ENCODE measurements at regions not wholly inside any gene's neighbourhood (a gene's known extent, or its start where the extent isn't known, plus 50 kb on each side); places are given as distances from the start of the nearest gene placed in this dataset.

- no peak overlapping the region for H3K27ac ChIP-seq (ENCODE audit: low read depth, low read length)
- no peaks in the 10 kb centered on the region for H3K79me2 ChIP-seq (ENCODE audit: insufficient read depth, low read length)
- peaks cover 5% of the 10 kb centered on the region for H3K4me1 ChIP-seq (ENCODE audit: insufficient read depth, low read length)
- H3K4me3 ChIP-seq (ENCODE audit: insufficient read depth, low read length), result no peak overlapping the region
- H4K20me1 ChIP-seq (ENCODE audit: insufficient read depth, low read length), result no peaks in the 10 kb centered on the region
- TF ChIP-seq CTCF (IDR thresholded peaks at IDR 0.05; ENCODE audit: extremely low read depth, low read depth, low read length), result no peak
- H2AFZ ChIP-seq (ENCODE audit: low read length), result no peak overlapping the region
- no peaks in the 10 kb centered on the region for H3K9me3 ChIP-seq (ENCODE audit: low read depth, low read length)
- no peak overlapping the region for H3K4me2 ChIP-seq (ENCODE audit: insufficient read depth, low read length)
- peak; percentile 3 for DNase-seq (ENCODE audit: insufficient read length, low spot score, missing footprints)
- H3K27me3 ChIP-seq (ENCODE audit: insufficient read depth, low read length), result no peaks in the 10 kb centered on the region
- no peaks in the 10 kb centered on the region for H3K36me3 ChIP-seq (ENCODE audit: insufficient read depth, low read length)
Observed at GRCh38 chr12:27148373-27148772, 66.0 kb upstream of the C12orf71 start.

- DNase-seq (ENCODE audit: insufficient read length, low spot score, missing footprints), result no peak
- TF ChIP-seq CTCF (IDR thresholded peaks at IDR 0.05; ENCODE audit: extremely low read depth, low read depth, low read length), result no peak
- no peaks in the 10 kb centered on the region for H4K20me1 ChIP-seq (ENCODE audit: insufficient read depth, low read length)
- H3K36me3 ChIP-seq (ENCODE audit: insufficient read depth, low read length), result no peaks in the 10 kb centered on the region
- no peak overlapping the region for H3K4me2 ChIP-seq (ENCODE audit: insufficient read depth, low read length)
- peaks cover 5% of the 10 kb centered on the region for H3K4me1 ChIP-seq (ENCODE audit: insufficient read depth, low read length)
- H3K4me3 ChIP-seq (ENCODE audit: insufficient read depth, low read length), result no peak overlapping the region
- no peaks in the 10 kb centered on the region for H3K27me3 ChIP-seq (ENCODE audit: insufficient read depth, low read length)
- no peaks in the 10 kb centered on the region for H3K79me2 ChIP-seq (ENCODE audit: insufficient read depth, low read length)
- H3K27ac ChIP-seq (ENCODE audit: low read depth, low read length), result no peak overlapping the region
- H2AFZ ChIP-seq (ENCODE audit: low read length), result no peak overlapping the region
- no peaks in the 10 kb centered on the region for H3K9me3 ChIP-seq (ENCODE audit: low read depth, low read length)
Observed at GRCh38 chr12:27148791-27149190, 66.4 kb upstream of the C12orf71 start.

DNA sequence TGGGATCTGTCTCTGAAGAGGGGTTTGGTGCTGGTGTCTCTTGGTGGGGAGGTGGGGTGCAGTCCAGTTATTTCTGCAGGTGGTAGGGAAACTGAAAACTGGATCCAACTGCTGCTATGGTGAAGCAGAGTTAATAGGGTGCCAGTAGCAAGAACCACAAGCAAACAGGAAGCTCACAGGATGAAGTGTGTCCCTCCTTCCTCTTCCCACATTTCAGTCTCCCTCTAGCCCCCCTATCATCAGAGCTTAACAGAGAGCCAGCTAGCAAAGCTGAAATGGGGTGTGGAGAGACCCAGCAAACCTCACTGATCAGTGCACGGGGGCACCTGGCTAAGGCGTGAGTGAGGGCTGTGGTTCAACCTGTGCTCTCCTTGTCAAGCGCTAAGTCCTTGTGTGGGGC lies 69.1 kb upstream of the C12orf71 start:
- H3K27me3 ChIP-seq (ENCODE audit: insufficient read depth, low read length), result no peaks in the 10 kb centered on the region
- H3K27ac ChIP-seq (ENCODE audit: low read depth, low read length), result no peak overlapping the region
- H3K36me3 ChIP-seq (ENCODE audit: insufficient read depth, low read length), result no peaks in the 10 kb centered on the region
- H3K9me3 ChIP-seq (ENCODE audit: low read depth, low read length), result no peaks in the 10 kb centered on the region
- no peak overlapping the region for H2AFZ ChIP-seq (ENCODE audit: low read length)
- no peaks in the 10 kb centered on the region for H4K20me1 ChIP-seq (ENCODE audit: insufficient read depth, low read length)
- no peaks in the 10 kb centered on the region for H3K79me2 ChIP-seq (ENCODE audit: insufficient read depth, low read length)
- H3K4me3 ChIP-seq (ENCODE audit: insufficient read depth, low read length), result no peak overlapping the region
- DNase-seq (ENCODE audit: insufficient read length, low spot score, missing footprints), result no peak
- H3K4me1 ChIP-seq (ENCODE audit: insufficient read depth, low read length), result no peaks in the 10 kb centered on the region
- H3K4me2 ChIP-seq (ENCODE audit: insufficient read depth, low read length), result no peak overlapping the region
- TF ChIP-seq CTCF (IDR thresholded peaks at IDR 0.05; ENCODE audit: extremely low read depth, low read depth, low read length), result no peak

DNA sequence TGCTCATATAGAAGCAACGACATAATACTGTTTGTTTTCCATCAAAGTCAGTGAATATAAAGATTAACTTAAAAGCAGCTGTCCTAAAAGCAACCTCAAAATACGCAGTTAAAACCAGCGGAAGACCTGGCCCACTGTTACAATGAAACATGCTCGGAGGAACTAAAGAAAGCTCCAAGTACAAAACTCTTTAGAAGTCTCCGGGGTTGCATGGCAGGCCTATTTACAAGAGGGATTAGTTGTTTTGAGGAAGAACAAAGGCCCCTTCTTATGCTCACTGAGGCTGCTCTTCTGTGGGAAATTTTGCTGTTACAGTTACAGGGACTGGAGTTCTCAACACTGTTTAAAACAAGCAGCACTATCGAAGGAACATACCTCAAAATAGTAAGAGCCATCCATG lies 75.9 kb upstream of the C12orf71 start:
- Histone ChIP-seq H3K4me1 (ENCODE audit: insufficient read depth, low read length) (peaks cover 4% of the 10 kb centered on the region), H2AFZ (ENCODE audit: low read length) (no peak overlapping the region), H3K27ac (ENCODE audit: low read depth, low read length) (no peak overlapping the region), H3K36me3 (ENCODE audit: insufficient read depth, low read length) (no peaks in the 10 kb centered on the region), H3K9me3 (ENCODE audit: low read depth, low read length) (no peaks in the 10 kb centered on the region), H3K4me2 (ENCODE audit: insufficient read depth, low read length) (no peak overlapping the region), H3K4me3 (ENCODE audit: insufficient read depth, low read length) (no peak overlapping the region), H3K79me2 (ENCODE audit: insufficient read depth, low read length) (no peaks in the 10 kb centered on the region), H4K20me1 (ENCODE audit: insufficient read depth, low read length) (no peaks in the 10 kb centered on the region), H3K27me3 (ENCODE audit: insufficient read depth, low read length) (no peaks in the 10 kb centered on the region)
- TF ChIP-seq CTCF (IDR thresholded peaks at IDR 0.05; ENCODE audit: extremely low read depth, low read depth, low read length), result no peak
- DNase-seq (ENCODE audit: insufficient read length, low spot score, missing footprints), result no peak

Measured in osteoblast (primary cell).